Inferior parietal cortex (tissue), 1 donor: ENCODE measurements at regions not wholly inside any gene's neighbourhood (a gene's known extent, or its start where the extent isn't known, plus 50 kb on each side); places are given as distances from the start of the nearest gene placed in this dataset.
"Not testable (repeated sequence)": the region's sequence is repeated elsewhere in the genome, so short reads cannot be mapped to it uniquely, and the experiment has no call there.

Experiments used
- DNase-seq: peaks from one replicate; pipeline ENCODE4 v3.0.0-alpha.2; 2016; ENCODE audit errors: extremely low spot score

GRCh38 chr1:173342736-173343135 is 134.4 kb upstream of the PRDX6 start:
- no peak for DNase-seq

GRCh38 chr1:173344034-173344743 is 132.9 kb upstream of the PRDX6 start:
- no peak for DNase-seq

DNA sequence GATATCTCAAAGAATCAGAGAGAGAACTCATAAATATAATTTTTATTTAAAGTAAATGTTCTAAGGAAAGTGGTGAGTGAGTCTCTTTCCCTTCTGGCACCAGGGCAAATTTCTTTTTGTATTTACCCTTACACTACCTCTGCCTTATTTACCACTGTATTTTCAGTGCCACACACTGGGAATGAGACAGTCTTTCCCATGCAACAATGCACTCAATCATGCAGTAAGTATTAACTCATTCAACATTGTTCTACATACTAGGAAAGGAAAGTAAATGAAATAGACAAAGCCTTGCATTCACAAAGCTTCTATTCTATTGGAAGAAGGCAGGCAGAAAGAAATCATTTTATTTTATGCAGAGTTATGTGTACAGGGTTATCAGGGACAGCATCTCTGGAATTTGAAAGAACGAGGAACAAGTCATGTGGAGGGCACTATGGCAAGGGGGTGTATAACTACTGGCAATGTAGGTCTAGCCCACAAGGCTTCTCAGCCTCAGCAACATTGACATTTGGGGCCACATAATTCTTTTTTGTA is 129.8 kb upstream of the PRDX6 start:
- no peak for DNase-seq

- DNase-seq: not testable (repeated sequence)
These were observed 124.5 kb upstream of the PRDX6 start for GRCh38 chr1:173352635-173353034.

DNA sequence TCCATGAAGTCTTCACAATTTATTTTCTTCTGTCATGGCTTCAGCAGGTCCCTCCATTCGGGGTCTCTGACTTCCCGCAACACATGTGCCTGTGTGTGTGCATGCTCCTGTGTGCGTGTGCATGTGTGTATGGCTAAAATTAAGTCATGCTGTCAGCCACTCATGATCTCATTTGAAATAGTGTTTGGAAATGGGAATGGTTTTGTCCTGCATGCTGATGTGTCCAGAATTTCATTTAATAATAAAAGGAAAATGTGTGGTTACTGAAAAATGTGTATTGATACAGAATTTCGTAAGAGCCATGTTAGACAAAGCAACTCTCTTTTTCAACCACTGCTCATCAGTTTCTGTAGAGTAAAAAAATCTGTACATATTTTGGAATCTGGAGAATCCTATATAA is 123.8 kb upstream of the PRDX6 start:
- DNase-seq: no peak

DNA sequence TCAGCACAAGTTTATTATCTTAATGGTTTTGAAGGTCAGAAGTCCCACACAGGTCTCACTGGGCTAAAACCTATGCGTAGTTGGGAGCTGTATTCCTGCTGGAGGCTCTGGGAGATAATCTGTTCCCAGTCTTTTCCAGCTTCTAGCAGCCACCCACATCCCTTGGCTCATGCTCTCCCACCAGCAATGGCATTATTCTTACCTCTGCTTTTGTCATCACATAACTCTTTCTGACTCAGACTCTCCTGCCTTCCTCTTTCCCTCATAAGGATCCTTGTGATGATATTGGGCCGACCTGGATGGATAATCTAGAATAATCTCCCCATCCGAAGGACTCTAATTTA is 122.2 kb upstream of the PRDX6 start:
- no peak for DNase-seq

DNA sequence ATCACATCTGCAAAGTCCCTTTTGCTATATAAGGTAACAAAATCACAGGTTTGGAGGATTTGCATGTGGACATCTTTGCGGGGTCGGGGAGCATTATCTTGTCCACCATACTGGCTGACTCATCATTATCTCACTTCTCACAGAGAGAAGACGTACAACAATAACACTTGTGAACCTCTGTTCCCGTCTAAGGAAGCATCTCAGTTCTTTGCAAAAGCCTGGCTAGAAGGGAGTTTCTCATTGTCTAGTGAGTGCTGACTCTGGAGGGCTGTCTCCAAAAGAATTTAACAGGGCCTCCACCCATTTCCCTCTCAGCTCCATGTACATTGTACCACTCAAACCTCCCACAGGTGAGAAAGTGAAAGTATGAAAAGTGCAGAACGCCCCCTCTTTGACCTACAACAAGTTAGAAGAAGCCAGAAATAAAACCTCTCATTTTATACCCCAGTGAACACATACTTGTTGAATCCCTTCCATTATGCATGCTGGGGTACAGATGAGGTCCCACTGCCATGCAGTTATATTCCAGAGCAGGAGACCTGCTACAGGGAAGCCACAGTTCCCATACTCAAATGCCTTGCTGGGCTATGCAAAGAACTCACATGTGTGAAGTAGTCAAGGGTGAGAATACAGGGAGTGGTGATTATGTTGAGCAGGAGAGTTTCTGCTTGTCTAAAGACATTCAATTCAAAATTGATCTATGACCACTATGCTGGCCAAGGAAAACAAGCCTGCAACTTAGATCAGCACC is 121.7 kb upstream of the PRDX6 start:
- DNase-seq: no peak

DNA sequence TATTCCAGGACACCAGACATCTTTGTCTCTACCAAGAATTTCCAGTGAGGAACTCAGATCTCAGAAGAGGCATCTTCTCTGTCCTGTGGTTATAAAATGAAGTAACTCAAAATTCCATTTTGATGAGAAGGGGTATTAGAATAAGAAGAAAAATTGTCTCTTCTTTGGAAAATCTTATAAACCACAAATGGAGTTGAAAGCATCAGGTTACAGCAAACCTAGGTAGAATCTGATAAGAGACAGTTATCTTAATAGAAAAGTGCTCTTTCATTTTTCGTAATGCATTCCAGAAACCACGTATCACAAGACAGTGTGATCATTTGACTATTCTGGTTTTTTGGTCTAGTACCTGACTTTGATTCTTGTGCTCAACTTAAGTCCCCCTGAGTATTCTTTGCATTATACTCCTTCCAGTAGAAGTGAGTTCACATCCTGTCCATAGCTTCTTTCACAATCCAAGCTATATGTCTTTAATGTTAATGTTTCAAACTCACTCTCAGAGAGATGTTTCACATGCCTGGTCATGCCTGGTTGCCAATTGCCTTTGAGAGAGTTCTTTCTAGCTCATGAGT is 120.9 kb upstream of the PRDX6 start:
- no peak for DNase-seq

- DNase-seq: no peak
These were observed 116.6 kb upstream of the PRDX6 start for GRCh38 chr1:173360487-173361063.

- DNase-seq: no peak
These were observed 114.6 kb upstream of the PRDX6 start for GRCh38 chr1:173362543-173362942.

- no peak for DNase-seq
These were observed 112.3 kb upstream of the PRDX6 start for GRCh38 chr1:173364827-173365226.

GRCh38 chr1:173365341-173365740 is 111.8 kb upstream of the PRDX6 start:
- no peak for DNase-seq

- DNase-seq: no peak
These were observed 110.0 kb upstream of the PRDX6 start for GRCh38 chr1:173367136-173367535.

DNA sequence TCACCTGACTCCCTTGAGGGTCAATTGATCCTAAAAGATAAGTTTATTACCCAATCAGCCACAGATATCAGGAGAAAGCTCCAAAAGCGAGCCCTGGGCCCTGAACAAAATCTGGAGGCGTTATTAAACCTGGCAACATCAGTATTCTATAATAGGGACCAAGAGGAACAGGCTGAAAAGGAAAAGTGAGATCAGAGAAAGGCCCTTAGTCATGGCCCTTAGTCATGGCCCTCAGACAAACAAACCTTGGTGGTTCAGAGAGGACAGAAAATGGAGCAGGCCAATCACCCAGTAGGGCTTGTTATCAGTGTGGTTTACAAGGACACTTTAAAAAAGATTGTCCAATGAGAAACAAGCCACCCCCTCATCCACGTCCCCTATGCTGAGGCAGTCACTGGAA is 106.5 kb upstream of the PRDX6 start:
- DNase-seq: not testable (repeated sequence)

- not testable (repeated sequence) for DNase-seq
These were observed 101.1 kb upstream of the PRDX6 start for GRCh38 chr1:173376065-173376464.

GRCh38 chr1:173377266-173377665 is 99.9 kb upstream of the PRDX6 start:
- no peak for DNase-seq

DNA sequence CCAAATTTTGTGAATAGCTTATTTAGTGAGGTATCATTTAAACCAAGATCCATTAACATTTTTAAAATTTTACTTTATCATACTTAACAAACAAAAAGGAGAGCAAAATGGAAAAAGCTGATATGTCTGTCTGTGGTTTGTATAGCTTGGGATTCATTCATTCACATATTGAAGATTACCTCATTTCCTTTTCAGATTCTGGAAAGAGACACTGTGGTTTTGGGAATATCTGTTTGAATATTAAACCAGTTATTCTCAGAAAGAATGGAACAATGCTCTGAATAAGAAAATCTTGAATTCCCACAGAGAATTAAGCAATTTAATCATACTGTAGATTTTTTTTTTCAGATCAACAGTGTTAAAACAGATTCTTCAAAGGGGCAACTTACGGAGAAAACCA is 93.8 kb upstream of the PRDX6 start:
- DNase-seq: no peak

DNA sequence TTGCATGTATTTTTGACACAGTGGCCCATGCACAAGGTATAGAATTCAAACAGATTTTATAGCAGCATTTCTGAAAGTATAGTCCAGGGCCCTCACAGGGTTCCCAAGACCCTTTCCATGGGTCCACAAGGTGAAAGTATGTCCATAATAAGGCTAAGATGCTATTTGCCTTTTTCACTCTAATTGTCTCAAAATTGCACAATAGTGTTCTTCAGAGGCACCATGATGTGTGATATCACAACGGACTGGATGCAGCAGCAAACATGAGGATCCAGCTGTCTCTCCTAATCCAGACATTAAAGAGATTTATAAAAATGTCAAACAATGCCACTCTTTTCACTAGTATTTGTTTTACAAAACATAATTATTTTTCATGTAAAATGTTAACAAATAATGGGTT is 88.8 kb upstream of the PRDX6 start:
- no peak for DNase-seq

DNA sequence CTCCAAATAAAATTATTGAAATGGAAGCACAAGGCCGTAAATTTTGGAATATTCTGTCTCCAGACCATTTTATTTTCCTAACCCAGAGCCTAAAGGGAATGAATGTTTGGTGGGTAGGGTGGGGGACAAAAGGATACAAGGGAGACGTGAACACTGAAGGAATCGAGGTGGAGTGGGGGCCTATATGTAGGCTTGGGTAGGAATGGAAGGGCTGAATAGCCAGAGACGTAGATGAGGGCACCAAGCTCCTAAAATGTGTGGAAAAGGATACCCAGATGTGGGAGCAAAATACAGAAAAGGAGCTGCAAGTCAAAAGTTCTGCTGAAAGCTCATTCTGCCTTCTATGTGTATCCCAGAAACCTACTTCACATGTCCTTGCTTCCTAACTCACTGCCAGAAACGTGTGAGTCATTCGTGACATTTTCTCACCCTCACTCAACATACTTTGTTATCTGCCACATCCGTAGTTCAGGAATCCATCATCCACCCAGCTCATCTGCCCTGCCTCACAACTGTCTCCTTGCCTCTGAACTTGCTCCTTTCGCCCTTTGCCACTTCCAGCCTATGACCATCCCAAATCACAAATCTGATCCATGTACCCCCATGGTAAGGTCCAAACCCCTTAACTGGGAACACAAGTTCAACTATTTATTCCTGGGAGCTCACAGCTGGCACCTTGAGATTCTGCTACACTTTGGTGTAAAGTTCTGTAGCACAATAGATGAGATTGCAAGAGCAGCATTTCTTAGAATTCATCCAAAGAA is 84.1 kb upstream of the PRDX6 start:
- no peak for DNase-seq

DNA sequence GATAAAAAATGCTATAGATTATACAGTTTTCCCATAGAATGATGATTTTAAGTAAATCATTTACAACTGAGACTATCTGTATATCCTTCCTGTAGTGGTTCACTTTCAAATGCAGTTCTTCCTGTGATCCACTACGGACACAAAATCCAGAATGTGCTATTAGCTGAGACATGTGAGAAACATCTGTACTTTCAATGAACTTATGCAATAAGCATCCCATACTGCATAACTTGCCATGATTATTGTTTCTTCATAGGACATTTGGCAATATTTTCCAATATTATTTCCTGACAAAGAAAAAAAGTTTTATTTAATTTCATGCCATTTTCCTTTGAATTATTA is 83.5 kb upstream of the PRDX6 start:
- DNase-seq: no peak

DNA sequence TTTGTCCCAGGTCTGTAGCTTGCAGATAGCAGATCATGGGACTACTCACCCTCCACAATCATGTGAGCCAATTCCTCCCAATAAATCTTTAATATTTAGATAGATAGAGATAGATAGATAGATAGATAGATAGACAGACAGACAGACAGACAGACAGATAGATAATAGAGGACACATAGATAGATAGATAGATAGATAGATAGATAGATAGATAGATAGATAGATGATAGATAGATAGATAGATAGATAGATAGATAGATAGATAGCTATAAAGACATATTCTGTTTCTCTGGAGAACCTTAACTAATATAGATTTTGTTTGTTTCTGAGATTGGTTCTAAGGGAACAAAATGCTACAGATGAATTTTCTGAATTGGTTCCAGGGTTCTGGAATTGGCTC is 82.3 kb upstream of the PRDX6 start:
- not testable (repeated sequence) for DNase-seq

DNA sequence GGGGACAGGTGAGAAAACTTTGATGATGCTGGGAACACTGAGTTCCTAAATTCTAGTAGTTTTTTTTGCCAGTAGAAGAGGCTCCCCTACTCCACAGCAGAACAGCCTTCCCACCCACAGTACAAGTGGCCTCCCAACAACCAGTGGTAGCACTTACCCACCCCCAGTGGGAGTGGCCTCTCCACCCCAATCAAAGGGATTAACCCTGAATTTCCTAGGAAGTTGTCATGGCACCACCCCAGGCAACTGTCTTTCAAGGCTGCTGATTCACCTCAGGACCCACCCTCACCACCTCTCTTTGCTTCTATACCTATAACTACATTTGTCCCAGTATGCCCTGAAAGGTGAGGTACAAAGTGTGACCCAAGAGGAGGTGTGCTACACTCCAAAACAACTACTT is 81.4 kb upstream of the PRDX6 start:
- no peak for DNase-seq
